DMS153 treated with DMSO at 0.1 percent for 48 hours (cell line): ENCODE measurements at regions not wholly inside any gene's neighbourhood (a gene's known extent, or its start where the extent isn't known, plus 50 kb on each side); places are given as distances from the start of the nearest gene placed in this dataset.
A peak's percentile ranks its signal among the peaks of the same experiment; 100 is the strongest.

ENCODE experiments used
- DNase-seq: peaks from one replicate; lab custom pipeline; 2025; ENCODE audit not compliant: unreplicated experiment; lab: John Stamatoyannopoulos, UW

- DNase-seq = no peak
Measured at GRCh38 chr11:104361975-104362374, 198.0 kb upstream of the PDGFD start.

- peak; percentile 10 for DNase-seq
Measured at GRCh38 chr11:104352036-104352435, 188.1 kb upstream of the PDGFD start.

GRCh38 chr11:104343578-104343977 lies 179.6 kb upstream of the PDGFD start:
- no peak for DNase-seq

GRCh38 chr11:104340590-104340989 lies 176.6 kb upstream of the PDGFD start:
- no peak for DNase-seq

GRCh38 chr11:104339380-104339831 lies 175.5 kb upstream of the PDGFD start:
- no peak for DNase-seq

GRCh38 chr11:104338186-104338585 lies 174.2 kb upstream of the PDGFD start:
- DNase-seq = no peak

- no peak for DNase-seq
Measured at GRCh38 chr11:104337273-104337672, 173.3 kb upstream of the PDGFD start.

GRCh38 chr11:104333977-104334376 lies 170.0 kb upstream of the PDGFD start:
- no peak for DNase-seq

GRCh38 chr11:104332110-104332509 lies 168.2 kb upstream of the PDGFD start:
- DNase-seq = no peak

- no peak for DNase-seq
Measured at GRCh38 chr11:104329078-104329665, 165.2 kb upstream of the PDGFD start.

- no peak for DNase-seq
Measured at GRCh38 chr11:104328512-104328907, 164.6 kb upstream of the PDGFD start.

- no peak for DNase-seq
Measured at GRCh38 chr11:104327861-104328511, 164.0 kb upstream of the PDGFD start.

- no peak for DNase-seq
Measured at GRCh38 chr11:104325093-104325492, 161.1 kb upstream of the PDGFD start.

GRCh38 chr11:104324276-104324675 lies 160.3 kb upstream of the PDGFD start:
- DNase-seq = no peak

GRCh38 chr11:104323841-104324240 lies 159.9 kb upstream of the PDGFD start:
- DNase-seq = no peak

- DNase-seq = no peak
Measured at GRCh38 chr11:104322696-104323095, 158.7 kb upstream of the PDGFD start.

- DNase-seq = no peak
Measured at GRCh38 chr11:104320956-104321355, 157.0 kb upstream of the PDGFD start.

GRCh38 chr11:104320097-104320496 lies 156.2 kb upstream of the PDGFD start:
- no peak for DNase-seq

GRCh38 chr11:104319396-104319795 lies 155.4 kb upstream of the PDGFD start:
- no peak for DNase-seq

GRCh38 chr11:104306862-104307474 lies 143.0 kb upstream of the PDGFD start:
- no peak for DNase-seq

- no peak for DNase-seq
Measured at GRCh38 chr11:104301776-104302175, 137.8 kb upstream of the PDGFD start.

GRCh38 chr11:104291646-104292045 lies 127.7 kb upstream of the PDGFD start:
- DNase-seq = no peak
